ENCODE measurements at regions not wholly inside any gene's neighbourhood (a gene's known extent, or its start where the extent isn't known, plus 50 kb on each side); places are given as distances from the start of the nearest gene placed in this dataset.

GRCh38 chr2:101574622-101575021 is 99.7 kb upstream of the RFX8 start:
- no peak for TF ChIP-seq POLR2A (IDR thresholded peaks at IDR 0.05)
- TF ChIP-seq POLR2AphosphoS5 (IDR thresholded peaks at IDR 0.05), result no peak
- no peak for TF ChIP-seq CTCF (IDR thresholded peaks at IDR 0.05)
- WGBS, result 90% methylated on average over 6 of the region's 6 CpGs
- H3K9me3 ChIP-seq, result no peaks in the 10 kb centered on the region
- H3K27me3 ChIP-seq (replicated peaks; ENCODE audit: insufficient read depth), result no peaks in the 10 kb centered on the region
- H3K4me1 ChIP-seq (replicated peaks), result no peaks in the 10 kb centered on the region
- no peak overlapping the region for H3K4me3 ChIP-seq
- H3K27ac ChIP-seq, result no peak overlapping the region
- no peak for DNase-seq (ENCODE audit: low spot score)
- intact Hi-C loops (cut with DNase I), result no loop called here
- no peaks in the 10 kb centered on the region for H3K36me3 ChIP-seq

GRCh38 chr2:101571951-101572350 is 97.0 kb upstream of the RFX8 start:
- H3K9me3 ChIP-seq, result no peaks in the 10 kb centered on the region
- no peaks in the 10 kb centered on the region for H3K27me3 ChIP-seq (replicated peaks; ENCODE audit: insufficient read depth)
- H3K36me3 ChIP-seq, result no peaks in the 10 kb centered on the region
- DNase-seq (ENCODE audit: low spot score), result no peak
- WGBS, result 88% methylated on average over 1 of the region's 1 CpG
- H3K4me1 ChIP-seq (replicated peaks), result no peaks in the 10 kb centered on the region
- no peak for TF ChIP-seq POLR2AphosphoS5 (IDR thresholded peaks at IDR 0.05)
- no peak for TF ChIP-seq POLR2A (IDR thresholded peaks at IDR 0.05)
- TF ChIP-seq CTCF (IDR thresholded peaks at IDR 0.05), result no peak
- no peak overlapping the region for H3K27ac ChIP-seq
- H3K4me3 ChIP-seq, result no peak overlapping the region
- intact Hi-C loops (cut with DNase I), result no loop called here

GRCh38 chr2:101569886-101570520 is 95.1 kb upstream of the RFX8 start:
- WGBS, result 59% methylated on average over 7 of the region's 7 CpGs
- TF ChIP-seq POLR2A (IDR thresholded peaks at IDR 0.05) (no peak), POLR2AphosphoS5 (IDR thresholded peaks at IDR 0.05) (no peak), CTCF (IDR thresholded peaks at IDR 0.05) (no peak)
- Histone ChIP-seq H3K4me3 (no peak overlapping the region), H3K36me3 (no peaks in the 10 kb centered on the region), H3K9me3 (no peaks in the 10 kb centered on the region), H3K4me1 (replicated peaks) (no peaks in the 10 kb centered on the region), H3K27ac (no peak overlapping the region), H3K27me3 (replicated peaks; ENCODE audit: insufficient read depth) (no peaks in the 10 kb centered on the region)
- intact Hi-C loops (cut with DNase I), result no loop called here
- DNase-seq (ENCODE audit: low spot score), result no peak

GRCh38 chr2:101568969-101569368 is 94.1 kb upstream of the RFX8 start:
- no peak for DNase-seq (ENCODE audit: low spot score)
- H3K27ac ChIP-seq, result no peak overlapping the region
- 77% methylated on average over 1 of the region's 1 CpG for WGBS
- no peaks in the 10 kb centered on the region for H3K27me3 ChIP-seq (replicated peaks; ENCODE audit: insufficient read depth)
- H3K9me3 ChIP-seq, result no peaks in the 10 kb centered on the region
- TF ChIP-seq CTCF (IDR thresholded peaks at IDR 0.05) (no peak), POLR2A (IDR thresholded peaks at IDR 0.05) (no peak), POLR2AphosphoS5 (IDR thresholded peaks at IDR 0.05) (no peak)
- no peak overlapping the region for H3K4me3 ChIP-seq
- H3K36me3 ChIP-seq, result no peaks in the 10 kb centered on the region
- no peaks in the 10 kb centered on the region for H3K4me1 ChIP-seq (replicated peaks)
- intact Hi-C loops (cut with DNase I), result no loop called here

GRCh38 chr2:101566632-101567228 is 91.8 kb upstream of the RFX8 start:
- Histone ChIP-seq H3K9me3 (no peaks in the 10 kb centered on the region), H3K4me3 (no peak overlapping the region), H3K27me3 (replicated peaks; ENCODE audit: insufficient read depth) (no peaks in the 10 kb centered on the region), H3K27ac (no peak overlapping the region), H3K4me1 (replicated peaks) (no peaks in the 10 kb centered on the region), H3K36me3 (no peaks in the 10 kb centered on the region)
- DNase-seq (ENCODE audit: low spot score), result no peak
- WGBS, result 39% methylated on average over 6 of the region's 6 CpGs
- intact Hi-C loops (cut with DNase I), result no loop called here
- TF ChIP-seq POLR2A (IDR thresholded peaks at IDR 0.05), result no peak
- TF ChIP-seq CTCF (IDR thresholded peaks at IDR 0.05), result no peak
- no peak for TF ChIP-seq POLR2AphosphoS5 (IDR thresholded peaks at IDR 0.05)

Data from prostate gland (tissue), 2 donors.